ENCODE measurements at regions not wholly inside any gene's neighbourhood (a gene's known extent, or its start where the extent isn't known, plus 50 kb on each side); places are given as distances from the start of the nearest gene placed in this dataset.

- Histone ChIP-seq H2AK5ac (ENCODE audit: low read depth, low read length) (peak overlapping the region; percentile 99), H3K9me3 (replicated peaks in 1 of 2; ENCODE audit: control insufficient read depth in 2 of 2, insufficient read depth in 1 of 2, low read depth in 1 of 2, low read length in 2 of 2) (peaks cover 0 to 4% of the 10 kb centered on the region in 2 donors), H3K9ac (ENCODE audit: low read depth, low read length, poor library complexity) (peak overlapping the region; percentile 38), H4K8ac (ENCODE audit: low read depth, low read length) (no peak overlapping the region), H3K4me2 (ENCODE audit: insufficient read depth, low read length, poor library complexity, severe bottlenecking) (peak overlapping the region; percentile 4), H3K36me3 (replicated peaks in 1 of 2; ENCODE audit: control insufficient read depth in 2 of 2, insufficient read depth in 2 of 2, low read length in 2 of 2) (no peaks in the 10 kb centered on the region), H2BK5ac (ENCODE audit: low read length) (peak overlapping the region; percentile 43), H3K18ac (ENCODE audit: low read length) (peak overlapping the region; percentile 95), H2AFZ (ENCODE audit: low read length) (no peak overlapping the region), H3K4me1 (ENCODE audit: control insufficient read depth in 2 of 2, insufficient read depth in 1 of 2, low read depth in 1 of 2, low read length in 2 of 2) (peaks cover 15 to 24% of the 10 kb centered on the region in 2 donors), H3K4ac (ENCODE audit: low read length) (peak overlapping the region; percentile 94), H3K27ac (replicated peaks; ENCODE audit: low read length) (no peak overlapping the region), H2BK12ac (ENCODE audit: low read length) (peak overlapping the region; percentile 14), H2BK15ac (ENCODE audit: low read length) (peak overlapping the region; percentile 54), H3K27me3 (ENCODE audit: control insufficient read depth in 3 of 3, insufficient read depth in 3 of 3, low read depth in 1 of 3, low read length in 3 of 3) (no peaks in the 10 kb centered on the region), H3K14ac (ENCODE audit: low read length) (peak overlapping the region; percentile 77), H3K79me1 (ENCODE audit: low read depth, low read length) (peaks cover 1% of the 10 kb centered on the region), H3K4me3 (ENCODE audit: low read length in 2 of 2) (no peak overlapping the region), H3K23ac (ENCODE audit: low read depth, low read length, poor library complexity) (peak overlapping the region; percentile 3), H2BK120ac (ENCODE audit: low read depth, low read length) (peak overlapping the region; percentile 92), H4K91ac (ENCODE audit: low read depth, low read length, poor library complexity) (no peak overlapping the region)
- no CpG with 5 or more reads among the region's 18 CpGs for WGBS, 2 donors (ENCODE audit: extremely low coverage in 2 of 2, insufficient read length in 2 of 2, insufficient replicate concordance in 1 of 2)
- DNase-seq (ENCODE audit: low spot score): no peak
Observed at GRCh38 chr11:70531281-70532065, 133.1 kb downstream of the CTTN start.

DNA sequence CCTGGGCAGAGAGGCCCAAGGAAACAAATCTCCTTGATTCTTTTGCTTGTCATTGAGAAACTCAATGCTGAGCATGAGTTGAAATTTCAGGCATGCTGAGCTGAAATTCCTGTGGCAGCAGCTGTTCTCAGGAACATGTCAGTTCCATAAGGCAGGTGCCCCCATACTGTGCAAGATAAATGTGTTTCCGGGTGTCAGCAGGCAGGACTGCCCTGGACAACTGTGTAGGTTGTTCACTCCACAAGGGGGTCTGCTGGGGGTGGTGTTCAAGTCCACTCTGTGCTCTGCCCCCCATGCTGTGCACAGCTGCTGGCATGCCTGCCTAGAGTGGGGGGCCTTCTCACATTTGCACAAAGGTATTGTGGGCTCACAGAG lies 133.7 kb downstream of the CTTN start:
- no peak overlapping the region for H2BK12ac ChIP-seq (ENCODE audit: low read length)
- no peaks in the 10 kb centered on the region for H3K36me3 ChIP-seq (replicated peaks in 1 of 2; ENCODE audit: control insufficient read depth in 2 of 2, insufficient read depth in 2 of 2, low read length in 2 of 2)
- no CpG with 5 or more reads among the region's 1 CpG for WGBS, 2 donors (ENCODE audit: extremely low coverage in 2 of 2, insufficient read length in 2 of 2, insufficient replicate concordance in 1 of 2)
- no peaks in the 10 kb centered on the region for H3K27me3 ChIP-seq (ENCODE audit: control insufficient read depth in 3 of 3, insufficient read depth in 3 of 3, low read depth in 1 of 3, low read length in 3 of 3)
- H3K9ac ChIP-seq (ENCODE audit: low read depth, low read length, poor library complexity): no peak overlapping the region
- no peak overlapping the region for H3K14ac ChIP-seq (ENCODE audit: low read length)
- H3K4me1 ChIP-seq (ENCODE audit: control insufficient read depth in 2 of 2, insufficient read depth in 1 of 2, low read depth in 1 of 2, low read length in 2 of 2): peaks cover 15 to 20% of the 10 kb centered on the region in 2 donors
- H3K9me3 ChIP-seq (replicated peaks in 1 of 2; ENCODE audit: control insufficient read depth in 2 of 2, insufficient read depth in 1 of 2, low read depth in 1 of 2, low read length in 2 of 2): peaks cover 0 to 4% of the 10 kb centered on the region in 2 donors
- H2BK5ac ChIP-seq (ENCODE audit: low read length): no peak overlapping the region
- no peak overlapping the region for H3K4me2 ChIP-seq (ENCODE audit: insufficient read depth, low read length, poor library complexity, severe bottlenecking)
- H2AK5ac ChIP-seq (ENCODE audit: low read depth, low read length): no peak overlapping the region
- no peak overlapping the region for H2BK120ac ChIP-seq (ENCODE audit: low read depth, low read length)
- peak overlapping the region; percentile 50 for H3K18ac ChIP-seq (ENCODE audit: low read length)
- H3K4me3 ChIP-seq (ENCODE audit: low read length in 2 of 2): no peak overlapping the region
- no peak overlapping the region for H2BK15ac ChIP-seq (ENCODE audit: low read length)
- no peak overlapping the region for H3K23ac ChIP-seq (ENCODE audit: low read depth, low read length, poor library complexity)
- no peak for DNase-seq (ENCODE audit: low spot score)
- H3K4ac ChIP-seq (ENCODE audit: low read length): no peak overlapping the region
- no peak overlapping the region for H4K8ac ChIP-seq (ENCODE audit: low read depth, low read length)
- H3K79me1 ChIP-seq (ENCODE audit: low read depth, low read length): peaks cover 1% of the 10 kb centered on the region
- no peak overlapping the region for H2AFZ ChIP-seq (ENCODE audit: low read length)
- no peak overlapping the region for H4K91ac ChIP-seq (ENCODE audit: low read depth, low read length, poor library complexity)
- no peak overlapping the region for H3K27ac ChIP-seq (replicated peaks; ENCODE audit: low read length)

GRCh38 chr11:70532731-70533130 lies 134.4 kb downstream of the CTTN start:
- H3K27ac ChIP-seq (replicated peaks; ENCODE audit: low read length): no peak overlapping the region
- H4K8ac ChIP-seq (ENCODE audit: low read depth, low read length): no peak overlapping the region
- no peak overlapping the region for H2AFZ ChIP-seq (ENCODE audit: low read length)
- H2BK15ac ChIP-seq (ENCODE audit: low read length): no peak overlapping the region
- H2AK5ac ChIP-seq (ENCODE audit: low read depth, low read length): no peak overlapping the region
- no peak overlapping the region for H3K4ac ChIP-seq (ENCODE audit: low read length)
- H3K9ac ChIP-seq (ENCODE audit: low read depth, low read length, poor library complexity): no peak overlapping the region
- H3K36me3 ChIP-seq (replicated peaks in 1 of 2; ENCODE audit: control insufficient read depth in 2 of 2, insufficient read depth in 2 of 2, low read length in 2 of 2): no peaks in the 10 kb centered on the region
- no peak overlapping the region for H3K4me3 ChIP-seq (ENCODE audit: low read length in 2 of 2)
- H3K4me1 ChIP-seq (ENCODE audit: control insufficient read depth in 2 of 2, insufficient read depth in 1 of 2, low read depth in 1 of 2, low read length in 2 of 2): peaks cover 15 to 17% of the 10 kb centered on the region in 2 donors
- H3K23ac ChIP-seq (ENCODE audit: low read depth, low read length, poor library complexity): no peak overlapping the region
- peaks cover 0 to 4% of the 10 kb centered on the region in 2 donors for H3K9me3 ChIP-seq (replicated peaks in 1 of 2; ENCODE audit: control insufficient read depth in 2 of 2, insufficient read depth in 1 of 2, low read depth in 1 of 2, low read length in 2 of 2)
- H4K91ac ChIP-seq (ENCODE audit: low read depth, low read length, poor library complexity): no peak overlapping the region
- no peak overlapping the region for H3K14ac ChIP-seq (ENCODE audit: low read length)
- H3K4me2 ChIP-seq (ENCODE audit: insufficient read depth, low read length, poor library complexity, severe bottlenecking): no peak overlapping the region
- no peak overlapping the region for H3K18ac ChIP-seq (ENCODE audit: low read length)
- H2BK5ac ChIP-seq (ENCODE audit: low read length): no peak overlapping the region
- DNase-seq (ENCODE audit: low spot score): no peak
- H2BK12ac ChIP-seq (ENCODE audit: low read length): no peak overlapping the region
- H3K79me1 ChIP-seq (ENCODE audit: low read depth, low read length): peaks cover 3% of the 10 kb centered on the region
- WGBS, 2 donors (ENCODE audit: extremely low coverage in 2 of 2, insufficient read length in 2 of 2, insufficient replicate concordance in 1 of 2): no CpG with 5 or more reads among the region's 15 CpGs
- H3K27me3 ChIP-seq (ENCODE audit: control insufficient read depth in 3 of 3, insufficient read depth in 3 of 3, low read depth in 1 of 3, low read length in 3 of 3): no peaks in the 10 kb centered on the region
- H2BK120ac ChIP-seq (ENCODE audit: low read depth, low read length): no peak overlapping the region

DNA sequence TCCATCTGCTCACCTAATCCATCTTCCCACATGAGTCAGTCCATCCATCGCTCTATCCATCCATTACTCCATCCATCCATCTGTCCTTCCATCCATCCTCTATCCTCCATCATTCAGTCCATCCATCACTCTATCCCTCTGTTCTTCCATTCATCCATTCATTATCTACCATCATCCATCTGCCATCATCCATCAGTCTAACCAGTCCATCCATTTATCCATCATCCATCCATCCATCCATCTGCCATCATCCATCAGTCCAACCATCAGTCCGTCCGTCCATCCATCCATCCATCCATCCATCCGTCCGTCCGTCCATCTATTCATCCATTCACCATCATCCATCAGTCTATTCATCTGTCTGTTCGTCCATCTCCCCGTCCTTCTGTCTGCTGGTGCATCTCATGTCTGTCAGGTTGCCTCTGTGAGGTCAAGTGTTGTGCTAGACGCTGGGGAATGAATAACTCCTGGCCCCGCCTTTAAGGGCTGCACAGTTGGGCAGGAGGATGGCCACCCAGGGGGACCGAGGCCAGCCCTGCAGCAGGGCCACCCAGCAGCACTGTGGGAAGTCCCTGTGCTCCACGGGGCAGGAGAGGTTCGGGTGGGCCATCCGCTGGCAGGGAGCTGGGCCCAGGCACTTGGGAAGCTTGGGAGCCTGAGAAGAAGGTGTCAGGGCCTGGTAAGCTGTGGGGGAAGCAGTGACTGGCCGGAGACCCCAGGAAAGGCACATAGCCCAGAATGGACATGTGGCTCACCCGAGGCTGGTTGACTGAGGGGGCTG lies 137.1 kb downstream of the CTTN start:
- H3K9me3 ChIP-seq (replicated peaks in 1 of 2; ENCODE audit: control insufficient read depth in 2 of 2, insufficient read depth in 1 of 2, low read depth in 1 of 2, low read length in 2 of 2): no peaks in the 10 kb centered on the region
- peak overlapping the region; percentile 52 for H3K18ac ChIP-seq (ENCODE audit: low read length)
- H4K8ac ChIP-seq (ENCODE audit: low read depth, low read length): no peak overlapping the region
- no peak overlapping the region for H4K91ac ChIP-seq (ENCODE audit: low read depth, low read length, poor library complexity)
- H2BK120ac ChIP-seq (ENCODE audit: low read depth, low read length): no peak overlapping the region
- H3K36me3 ChIP-seq (replicated peaks in 1 of 2; ENCODE audit: control insufficient read depth in 2 of 2, insufficient read depth in 2 of 2, low read length in 2 of 2): no peaks in the 10 kb centered on the region
- no peak for DNase-seq (ENCODE audit: low spot score)
- no peak overlapping the region for H2BK12ac ChIP-seq (ENCODE audit: low read length)
- no peaks in the 10 kb centered on the region for H3K27me3 ChIP-seq (ENCODE audit: control insufficient read depth in 3 of 3, insufficient read depth in 3 of 3, low read depth in 1 of 3, low read length in 3 of 3)
- H3K79me1 ChIP-seq (ENCODE audit: low read depth, low read length): peaks cover 5% of the 10 kb centered on the region
- H3K23ac ChIP-seq (ENCODE audit: low read depth, low read length, poor library complexity): peak overlapping the region; percentile 47
- no peak overlapping the region for H3K4me3 ChIP-seq (ENCODE audit: low read length in 2 of 2)
- peak overlapping the region; percentile 67 for H2BK15ac ChIP-seq (ENCODE audit: low read length)
- H3K27ac ChIP-seq (replicated peaks; ENCODE audit: low read length): no peak overlapping the region
- H2AFZ ChIP-seq (ENCODE audit: low read length): no peak overlapping the region
- no peak overlapping the region for H3K9ac ChIP-seq (ENCODE audit: low read depth, low read length, poor library complexity)
- no peak overlapping the region for H3K4me2 ChIP-seq (ENCODE audit: insufficient read depth, low read length, poor library complexity, severe bottlenecking)
- no peak overlapping the region for H3K14ac ChIP-seq (ENCODE audit: low read length)
- WGBS, 2 donors (ENCODE audit: extremely low coverage in 2 of 2, insufficient read length in 2 of 2, insufficient replicate concordance in 1 of 2): no CpG with 5 or more reads among the region's 16 CpGs
- H2AK5ac ChIP-seq (ENCODE audit: low read depth, low read length): peak overlapping the region; percentile 88
- H2BK5ac ChIP-seq (ENCODE audit: low read length): no peak overlapping the region
- peak overlapping the region; percentile 23 for H3K4ac ChIP-seq (ENCODE audit: low read length)
- H3K4me1 ChIP-seq (ENCODE audit: control insufficient read depth in 2 of 2, insufficient read depth in 1 of 2, low read depth in 1 of 2, low read length in 2 of 2): peaks cover 17 to 22% of the 10 kb centered on the region in 2 donors
